Mesenchymal stem cell (in vitro differentiated cells and primary cell): ENCODE measurements at regions not wholly inside any gene's neighbourhood (a gene's known extent, or its start where the extent isn't known, plus 50 kb on each side); places are given as distances from the start of the nearest gene placed in this dataset.
"Not testable (repeated sequence)": the region's sequence is repeated elsewhere in the genome, so short reads cannot be mapped to it uniquely, and the experiment has no call there.

Experiments
- DNase-seq: peaks from one replicate; pipeline ENCODE4 v3.0.0-alpha.2; 2013
- H2AFZ ChIP-seq: one replicate; pipeline ENCODE4 v1.6.1; 2013; ENCODE audit warnings: low read depth, mild to moderate bottlenecking, control low read depth, inconsistent platforms, low read length, moderate library complexity
- H2AK5ac ChIP-seq: 2 replicates; pipeline ENCODE4 v1.6.1; 2013; ENCODE audit warnings: low read length, moderate library complexity, mild to moderate bottlenecking, inconsistent platforms; ENCODE audit not compliant: severe bottlenecking
- H2BK120ac ChIP-seq: one replicate; pipeline ENCODE4 v1.6.1; 2013; ENCODE audit warnings: low read depth, mild to moderate bottlenecking, inconsistent platforms, low read length, moderate library complexity
- H2BK12ac ChIP-seq, 2 experiments: one replicate each; pipeline ENCODE4 v1.6.1; 2013; ENCODE audit warnings: inconsistent platforms in 2 of 2, low read length in 2 of 2, mild to moderate bottlenecking in 2 of 2, moderate library complexity in 2 of 2, control low read depth in 1 of 2
- H2BK15ac ChIP-seq: one replicate; pipeline ENCODE4 v1.6.1; 2013; ENCODE audit warnings: mild to moderate bottlenecking, low read depth, inconsistent platforms; ENCODE audit not compliant: poor library complexity, severe bottlenecking
- H2BK5ac ChIP-seq: 2 replicates; pipeline ENCODE4 v1.6.1; 2013; ENCODE audit warnings: low read depth, mild to moderate bottlenecking, low read length, control low read depth, inconsistent platforms; ENCODE audit not compliant: poor library complexity, severe bottlenecking
- H3K14ac ChIP-seq, 2 experiments: one replicate each; pipeline ENCODE4 v1.6.1; 2013; ENCODE audit warnings: inconsistent platforms in 2 of 2, low read length in 2 of 2, control low read depth in 1 of 2, mild to moderate bottlenecking in 1 of 2, moderate library complexity in 1 of 2
- H3K18ac ChIP-seq, 2 experiments: one replicate each; pipeline ENCODE4 v1.6.1; 2013; ENCODE audit warnings: inconsistent platforms in 2 of 2, low read length in 2 of 2, control low read depth in 1 of 2, low read depth in 1 of 2, mild to moderate bottlenecking in 1 of 2
- H3K23ac ChIP-seq, 2 experiments: one replicate each; pipeline ENCODE4 v1.6.1; 2013; ENCODE audit warnings: inconsistent platforms in 2 of 2, low read length in 2 of 2, mild to moderate bottlenecking in 2 of 2, moderate library complexity in 2 of 2, control low read depth in 1 of 2
- H3K27ac ChIP-seq: 2 replicates; pipeline ENCODE4 v1.5.1; 2013; ENCODE audit warnings: mild to moderate bottlenecking, moderate library complexity, low read length, control low read depth, inconsistent platforms; ENCODE audit not compliant: poor library complexity, severe bottlenecking
- H3K27me3 ChIP-seq, 2 experiments: 2 replicates each; pipeline versions ENCODE4 v1.6.1 to v1.7.0; 2013; ENCODE audit warnings: low read length in 2 of 2, mild to moderate bottlenecking in 2 of 2, moderate library complexity in 2 of 2, control low read depth in 1 of 2, inconsistent platforms in 1 of 2; ENCODE audit not compliant: control insufficient read depth in 1 of 2, insufficient read depth in 1 of 2
- H3K36me3 ChIP-seq, 2 experiments: 2 replicates each; pipeline versions ENCODE4 v1.6.1 to v1.7.0; 2013; ENCODE audit warnings: low read length in 2 of 2, control low read depth in 1 of 2, inconsistent platforms in 1 of 2, low read depth in 1 of 2, mild to moderate bottlenecking in 1 of 2; ENCODE audit not compliant: insufficient read depth in 2 of 2, control insufficient read depth in 1 of 2
- H3K4ac ChIP-seq, 2 experiments: one replicate each; pipeline ENCODE4 v1.6.1; 2013; ENCODE audit warnings: inconsistent platforms in 2 of 2, low read length in 2 of 2, mild to moderate bottlenecking in 2 of 2, moderate library complexity in 2 of 2, control low read depth in 1 of 2, low read depth in 1 of 2
- H3K4me1 ChIP-seq: 2 replicates; pipeline ENCODE4 v1.6.1; 2013; ENCODE audit warnings: low read depth, low read length, control low read depth; ENCODE audit not compliant: control insufficient read depth, insufficient read depth
- H3K4me2 ChIP-seq: 2 replicates; pipeline ENCODE4 v1.6.1; 2013; ENCODE audit warnings: low read length, mild to moderate bottlenecking, inconsistent platforms; ENCODE audit not compliant: poor library complexity, severe bottlenecking
- H3K4me3 ChIP-seq, 2 experiments: 2 replicates each; pipeline versions ENCODE4 v1.5.1 to v1.7.0; 2013; ENCODE audit warnings: low read length in 2 of 2, mild to moderate bottlenecking in 2 of 2, control low read depth in 1 of 2, low read depth in 1 of 2; ENCODE audit not compliant: insufficient read depth in 1 of 2
- H3K79me1 ChIP-seq: replicated peaks from 2 replicates; pipeline ENCODE4 v1.6.1; 2013; ENCODE audit warnings: mild to moderate bottlenecking, control low read depth, low read length, inconsistent platforms; ENCODE audit not compliant: poor library complexity, severe bottlenecking
- H3K9ac ChIP-seq: 2 replicates; pipeline ENCODE4 v1.7.0; 2013; ENCODE audit warnings: mild to moderate bottlenecking, low read length, moderate library complexity
- H3K9me3 ChIP-seq: 2 replicates; pipeline ENCODE4 v1.7.0; 2013; ENCODE audit warnings: mild to moderate bottlenecking, low read length; ENCODE audit not compliant: control insufficient read depth
- H4K8ac ChIP-seq: one replicate; pipeline ENCODE4 v1.6.1; 2013; ENCODE audit warnings: inconsistent platforms, mild to moderate bottlenecking, low read length, moderate library complexity
- H4K91ac ChIP-seq: one replicate; pipeline ENCODE4 v1.6.1; 2013; ENCODE audit warnings: mild to moderate bottlenecking, low read length, inconsistent platforms
- WGBS: methylation state at CpG from one replicate; pipeline ENCODE4 v1.1.7; 2013; ENCODE audit warnings: mixed read lengths; 5-methylcytosine and 5-hydroxymethylcytosine counted together

- WGBS, result 100% methylated on average over 3 of the region's 7 CpGs
- H3K9ac ChIP-seq, result no peak overlapping the region
- H3K9me3 ChIP-seq, result no peaks in the 10 kb centered on the region
- H4K8ac ChIP-seq, result no peak overlapping the region
- H3K4me3 ChIP-seq, result no peak overlapping the region
- no peak overlapping the region for H2BK5ac ChIP-seq
- no peaks in the 10 kb centered on the region for H3K79me1 ChIP-seq
- H3K23ac ChIP-seq, result no peak overlapping the region
- no peak for DNase-seq
- no peak overlapping the region for H3K4me2 ChIP-seq
- H2BK120ac ChIP-seq, result no peak overlapping the region
- H3K27me3 ChIP-seq, result peaks cover 3 to 16% of the 10 kb centered on the region in 2 experiments
- H2AK5ac ChIP-seq, result no peak overlapping the region
- H3K27ac ChIP-seq, result no peak overlapping the region
- no peak overlapping the region for H3K18ac ChIP-seq
- H3K36me3 ChIP-seq, result no peaks in the 10 kb centered on the region
- no peak overlapping the region for H3K4ac ChIP-seq
- H3K14ac ChIP-seq, result no peak overlapping the region
- no peak overlapping the region for H4K91ac ChIP-seq
- no peaks in the 10 kb centered on the region for H3K4me1 ChIP-seq
- no peak overlapping the region for H2BK12ac ChIP-seq
- H2AFZ ChIP-seq, result no peak overlapping the region
- no peak overlapping the region for H2BK15ac ChIP-seq
Measured at GRCh38 chr12:119931402-119931801, 54.3 kb upstream of the CIT start.

DNA sequence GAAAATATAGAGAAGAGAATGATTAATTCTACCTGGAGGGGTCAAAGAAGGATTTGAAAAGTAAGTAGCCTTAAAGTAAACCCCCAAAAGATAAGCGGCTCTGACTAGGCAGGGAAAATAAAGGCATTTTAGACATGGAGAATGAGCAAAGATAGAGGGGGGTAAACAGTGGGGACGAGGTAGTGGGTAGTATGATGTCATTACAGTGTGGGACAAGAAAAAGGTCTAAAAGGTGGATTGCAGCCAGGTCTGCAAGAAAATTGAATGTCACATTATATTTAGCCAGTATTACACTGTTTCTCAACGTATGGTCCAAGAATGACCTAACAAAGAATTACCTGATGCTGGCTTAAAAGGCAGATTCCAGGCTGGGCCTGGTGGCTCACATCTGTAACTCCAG, 55.8 kb upstream of the CIT start:
- WGBS, result 91% methylated on average over 3 of the region's 3 CpGs
- Histone ChIP-seq H2BK12ac (no peak overlapping the region), H3K36me3 (no peaks in the 10 kb centered on the region), H3K14ac (no peak overlapping the region), H2BK120ac (no peak overlapping the region), H3K9ac (no peak overlapping the region), H3K4ac (no peak overlapping the region), H3K27ac (no peak overlapping the region), H3K23ac (no peak overlapping the region), H3K4me2 (no peak overlapping the region), H2AFZ (no peak overlapping the region), H2AK5ac (no peak overlapping the region), H2BK5ac (no peak overlapping the region), H4K8ac (no peak overlapping the region), H2BK15ac (no peak overlapping the region), H3K9me3 (no peaks in the 10 kb centered on the region), H3K18ac (no peak overlapping the region), H4K91ac (no peak overlapping the region), H3K27me3 (peaks cover 0 to 11% of the 10 kb centered on the region in 2 experiments), H3K4me1 (no peaks in the 10 kb centered on the region), H3K4me3 (no peak overlapping the region), H3K79me1 (no peaks in the 10 kb centered on the region)
- no peak for DNase-seq

DNA sequence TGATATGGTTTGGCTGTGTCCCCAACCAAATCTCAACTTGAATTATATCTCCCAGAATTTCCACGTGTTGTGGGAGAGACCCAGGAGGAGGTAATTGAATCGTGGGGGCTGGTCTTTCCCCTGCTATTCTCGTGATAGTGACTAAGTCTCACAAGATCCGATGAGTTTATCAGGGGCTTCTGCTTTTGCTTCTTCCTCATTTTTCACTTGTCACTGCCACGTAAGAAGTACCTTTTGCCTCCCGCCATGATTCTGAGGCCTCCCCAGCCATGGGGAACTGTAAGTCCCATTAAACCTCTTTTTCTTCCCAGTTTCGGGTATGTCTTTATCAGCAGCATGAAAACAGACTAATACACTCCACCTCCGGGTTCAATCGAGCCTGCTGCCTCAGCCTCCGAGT, 54.3 kb upstream of the BICDL1 start:
- H3K14ac ChIP-seq, H3K9ac ChIP-seq, H2BK15ac ChIP-seq, H2BK120ac ChIP-seq, H4K91ac ChIP-seq, H3K27ac ChIP-seq, H2BK12ac ChIP-seq, H3K36me3 ChIP-seq, H3K4me2 ChIP-seq, H2AK5ac ChIP-seq, H3K4me3 ChIP-seq, H3K4me1 ChIP-seq, H4K8ac ChIP-seq, H3K4ac ChIP-seq, DNase-seq, H3K18ac ChIP-seq, H2BK5ac ChIP-seq, H3K79me1 ChIP-seq, H3K23ac ChIP-seq, H3K9me3 ChIP-seq, H2AFZ ChIP-seq: not testable (repeated sequence)
- WGBS, result 68% methylated on average over 6 of the region's 10 CpGs
- peaks cover 4 to 18% of the 10 kb centered on the region in 2 experiments for H3K27me3 ChIP-seq

DNA sequence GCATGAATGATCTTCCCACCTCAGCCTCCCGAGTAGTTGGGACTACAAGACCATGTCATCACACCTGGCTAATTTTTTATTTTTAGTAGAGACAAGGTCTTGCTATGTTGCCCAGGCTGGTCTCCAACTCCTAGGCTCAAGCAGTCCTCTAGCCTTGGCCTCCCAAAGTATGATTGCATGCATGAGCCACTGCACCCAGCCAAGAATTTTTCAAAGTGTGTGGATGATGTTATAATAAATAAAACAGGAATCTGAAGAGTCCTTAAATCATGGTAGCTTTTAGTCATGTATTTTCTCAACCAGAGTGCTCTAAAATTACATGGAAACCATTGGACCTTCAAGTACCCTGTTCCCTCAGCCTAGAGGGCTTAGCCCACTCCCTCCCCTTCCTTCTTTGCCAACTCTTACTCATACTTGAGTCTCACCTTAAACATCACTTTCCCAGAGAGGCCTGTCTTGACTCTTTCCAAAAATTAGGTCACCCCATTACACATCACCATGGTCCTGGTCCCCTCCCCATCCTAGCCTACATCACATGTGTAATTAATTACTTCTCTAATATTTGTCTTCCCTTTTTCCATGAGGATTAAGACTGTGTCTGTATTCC, 52.2 kb upstream of the BICDL1 start:
- Histone ChIP-seq H3K4ac (no peak overlapping the region), H3K14ac (no peak overlapping the region), H3K36me3 (no peaks in the 10 kb centered on the region), H3K18ac (no peak overlapping the region), H2BK12ac (no peak overlapping the region), H2AFZ (no peak overlapping the region), H3K27ac (no peak overlapping the region), H3K4me3 (no peak overlapping the region), H3K9ac (peak overlapping the region; percentile 11), H3K9me3 (no peaks in the 10 kb centered on the region), H4K8ac (no peak overlapping the region), H3K79me1 (no peaks in the 10 kb centered on the region), H3K4me1 (no peaks in the 10 kb centered on the region), H3K27me3 (peaks cover 4 to 9% of the 10 kb centered on the region in 2 experiments), H2BK120ac (no peak overlapping the region), H2BK15ac (no peak overlapping the region), H4K91ac (no peak overlapping the region), H3K4me2 (no peak overlapping the region), H2AK5ac (no peak overlapping the region), H2BK5ac (no peak overlapping the region), H3K23ac (no peak overlapping the region)
- DNase-seq, result no peak
- 56% methylated on average over 1 of the region's 1 CpG for WGBS
